ENCODE measurements at regions not wholly inside any gene's neighbourhood (a gene's known extent, or its start where the extent isn't known, plus 50 kb on each side); places are given as distances from the start of the nearest gene placed in this dataset.

- Histone ChIP-seq H3K4me3 (ENCODE audit: low read depth, low read length) (no peak overlapping the region), H3K27ac (no peak overlapping the region), H3K9me3 (ENCODE audit: severe bottlenecking) (no peaks in the 10 kb centered on the region), H3K27me3 (ENCODE audit: insufficient read depth, low read depth, severe bottlenecking) (peaks cover 4% of the 10 kb centered on the region), H3K36me3 (no peaks in the 10 kb centered on the region)
- TF ChIP-seq CTCF (IDR thresholded peaks at IDR 0.05; ENCODE audit: low read depth, low read length), result no peak
- no peak for DNase-seq
Measured at GRCh38 chrX:42386681-42387080, 391.3 kb downstream of the PPP1R2C start.

GRCh38 chrX:42385730-42386129, 392.2 kb downstream of the PPP1R2C start:
- H3K27ac ChIP-seq, result no peak overlapping the region
- DNase-seq, result no peak
- H3K9me3 ChIP-seq (ENCODE audit: severe bottlenecking), result no peaks in the 10 kb centered on the region
- H3K4me3 ChIP-seq (ENCODE audit: low read depth, low read length), result no peak overlapping the region
- no peak for TF ChIP-seq CTCF (IDR thresholded peaks at IDR 0.05; ENCODE audit: low read depth, low read length)
- peaks cover 4% of the 10 kb centered on the region for H3K27me3 ChIP-seq (ENCODE audit: insufficient read depth, low read depth, severe bottlenecking)
- H3K36me3 ChIP-seq, result no peaks in the 10 kb centered on the region

GRCh38 chrX:42384956-42385355, 393.0 kb downstream of the PPP1R2C start:
- Histone ChIP-seq H3K4me3 (ENCODE audit: low read depth, low read length) (no peak overlapping the region), H3K27me3 (ENCODE audit: insufficient read depth, low read depth, severe bottlenecking) (peaks cover 4% of the 10 kb centered on the region), H3K9me3 (ENCODE audit: severe bottlenecking) (no peaks in the 10 kb centered on the region), H3K36me3 (no peaks in the 10 kb centered on the region), H3K27ac (no peak overlapping the region)
- no peak for DNase-seq
- no peak for TF ChIP-seq CTCF (IDR thresholded peaks at IDR 0.05; ENCODE audit: low read depth, low read length)

- Histone ChIP-seq H3K4me3 (ENCODE audit: low read depth, low read length) (no peak overlapping the region), H3K27ac (no peak overlapping the region), H3K36me3 (no peaks in the 10 kb centered on the region), H3K9me3 (ENCODE audit: severe bottlenecking) (no peaks in the 10 kb centered on the region), H3K27me3 (ENCODE audit: insufficient read depth, low read depth, severe bottlenecking) (no peaks in the 10 kb centered on the region)
- DNase-seq, result no peak
- TF ChIP-seq CTCF (IDR thresholded peaks at IDR 0.05; ENCODE audit: low read depth, low read length), result no peak
Measured at GRCh38 chrX:42378857-42379256, 399.1 kb downstream of the PPP1R2C start.

- Histone ChIP-seq H3K36me3 (no peaks in the 10 kb centered on the region), H3K4me3 (ENCODE audit: low read depth, low read length) (no peak overlapping the region), H3K9me3 (ENCODE audit: severe bottlenecking) (no peaks in the 10 kb centered on the region), H3K27ac (no peak overlapping the region), H3K27me3 (ENCODE audit: insufficient read depth, low read depth, severe bottlenecking) (no peaks in the 10 kb centered on the region)
- TF ChIP-seq CTCF (IDR thresholded peaks at IDR 0.05; ENCODE audit: low read depth, low read length), result no peak
- no peak for DNase-seq
Measured at GRCh38 chrX:42375086-42375485, 402.9 kb downstream of the PPP1R2C start.

GRCh38 chrX:42366181-42366580, 411.8 kb downstream of the PPP1R2C start:
- no peak for DNase-seq
- no peak overlapping the region for H3K4me3 ChIP-seq (ENCODE audit: low read depth, low read length)
- no peak overlapping the region for H3K27ac ChIP-seq

More at GRCh38 chrX:42366181-42366580, 411.8 kb downstream of the PPP1R2C start:
- TF ChIP-seq CTCF (IDR thresholded peaks at IDR 0.05; ENCODE audit: low read depth, low read length), result no peak
- no peaks in the 10 kb centered on the region for H3K9me3 ChIP-seq (ENCODE audit: severe bottlenecking)
- H3K36me3 ChIP-seq, result no peaks in the 10 kb centered on the region
- H3K27me3 ChIP-seq (ENCODE audit: insufficient read depth, low read depth, severe bottlenecking), result no peaks in the 10 kb centered on the region
